ENCODE measurements at regions not wholly inside any gene's neighbourhood (a gene's known extent, or its start where the extent isn't known, plus 50 kb on each side); places are given as distances from the start of the nearest gene placed in this dataset.

DNA sequence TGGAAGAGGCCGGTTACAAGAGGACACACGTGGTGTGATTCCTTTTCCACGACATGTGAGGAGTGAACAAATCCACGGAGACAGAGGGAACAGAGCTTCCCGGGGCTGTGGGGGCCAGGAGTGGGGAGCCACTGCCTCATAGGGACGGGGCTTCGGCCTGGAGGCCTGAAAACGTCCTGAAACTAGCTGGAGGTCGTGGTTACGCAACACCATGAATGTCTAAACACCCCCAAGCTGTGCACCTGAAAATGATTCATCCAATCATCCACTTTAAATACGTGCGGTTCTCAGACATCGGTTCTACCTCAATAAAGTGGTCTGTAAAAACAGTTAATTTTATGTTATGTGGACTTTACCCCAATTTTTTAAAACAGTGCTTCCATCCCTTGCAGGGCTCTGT, 65.3 kb upstream of the PPP1R26 start:
- TF ChIP-seq, protein P1, sequence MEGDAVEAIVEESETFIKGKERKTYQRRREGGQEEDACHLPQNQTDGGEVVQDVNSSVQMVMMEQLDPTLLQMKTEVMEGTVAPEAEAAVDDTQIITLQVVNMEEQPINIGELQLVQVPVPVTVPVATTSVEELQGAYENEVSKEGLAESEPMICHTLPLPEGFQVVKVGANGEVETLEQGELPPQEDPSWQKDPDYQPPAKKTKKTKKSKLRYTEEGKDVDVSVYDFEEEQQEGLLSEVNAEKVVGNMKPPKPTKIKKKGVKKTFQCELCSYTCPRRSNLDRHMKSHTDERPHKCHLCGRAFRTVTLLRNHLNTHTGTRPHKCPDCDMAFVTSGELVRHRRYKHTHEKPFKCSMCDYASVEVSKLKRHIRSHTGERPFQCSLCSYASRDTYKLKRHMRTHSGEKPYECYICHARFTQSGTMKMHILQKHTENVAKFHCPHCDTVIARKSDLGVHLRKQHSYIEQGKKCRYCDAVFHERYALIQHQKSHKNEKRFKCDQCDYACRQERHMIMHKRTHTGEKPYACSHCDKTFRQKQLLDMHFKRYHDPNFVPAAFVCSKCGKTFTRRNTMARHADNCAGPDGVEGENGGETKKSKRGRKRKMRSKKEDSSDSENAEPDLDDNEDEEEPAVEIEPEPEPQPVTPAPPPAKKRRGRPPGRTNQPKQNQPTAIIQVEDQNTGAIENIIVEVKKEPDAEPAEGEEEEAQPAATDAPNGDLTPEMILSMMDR (IDR thresholded peaks at IDR 0.05), result no peak
- TF ChIP-seq POLR2AphosphoS5 (IDR thresholded peaks at IDR 0.05; ENCODE audit: insufficient read depth in 1 of 2, low read depth in 1 of 2), result no peak

All from vagina (tissue), 2 donors.